HG02852 (cell line): ENCODE measurements at regions not wholly inside any gene's neighbourhood (a gene's known extent, or its start where the extent isn't known, plus 50 kb on each side); places are given as distances from the start of the nearest gene placed in this dataset.
"Not testable (repeated sequence)": the region's sequence is repeated elsewhere in the genome, so short reads cannot be mapped to it uniquely, and the experiment has no call there.

Experiments used
- ATAC-seq: cut with Tn5 transposase; IDR thresholded peaks from one replicate; pipeline ENCODE4 v1.9.1; 2021; ENCODE audit warnings: mild to moderate bottlenecking, moderate library complexity; ENCODE audit not compliant: unreplicated experiment

DNA sequence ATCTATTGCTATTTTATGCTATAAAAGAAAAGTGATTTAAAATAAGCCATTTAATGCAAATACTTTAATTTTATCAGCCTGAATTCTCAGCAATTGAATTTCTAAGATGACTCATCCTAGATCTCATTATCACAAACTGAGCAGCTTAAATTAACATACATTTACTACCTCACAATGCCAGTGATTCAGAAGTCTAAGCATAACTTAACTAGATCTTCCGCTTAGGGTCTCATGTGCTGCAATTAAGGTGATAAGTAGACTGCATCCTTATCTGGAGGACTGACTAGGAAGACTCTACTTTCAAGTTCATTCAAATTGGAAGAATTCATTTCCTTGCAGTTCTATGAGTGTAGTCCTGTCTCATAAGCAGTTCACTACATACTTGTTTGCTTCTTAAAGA, 286.6 kb downstream of the COL11A1 start:
- no peak for ATAC-seq

GRCh38 chr1:102800406-102800805, 307.9 kb downstream of the COL11A1 start:
- ATAC-seq: no peak

GRCh38 chr1:102799496-102799895, 308.8 kb downstream of the COL11A1 start:
- no peak for ATAC-seq

DNA sequence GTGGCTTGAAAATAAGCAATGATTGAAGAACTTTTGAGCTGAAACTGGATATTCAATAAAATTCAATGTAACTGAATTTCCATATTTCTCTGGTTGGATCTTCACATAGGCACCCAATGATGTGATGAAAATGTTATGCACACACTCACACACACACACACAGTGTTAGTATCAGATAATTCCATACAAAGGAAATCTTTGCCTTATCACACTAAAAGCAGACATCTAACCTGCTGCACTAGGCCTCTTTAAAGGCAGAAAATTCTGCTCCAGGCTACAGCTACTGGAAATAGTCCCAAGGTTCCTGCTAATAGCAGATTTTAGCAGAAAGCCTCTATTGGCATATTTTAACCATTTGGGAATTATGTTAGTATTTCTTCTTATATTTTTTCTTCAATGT, 309.6 kb downstream of the COL11A1 start:
- ATAC-seq: no peak

- ATAC-seq: no peak
Observed at GRCh38 chr1:102796429-102796828, 311.9 kb downstream of the COL11A1 start.

DNA sequence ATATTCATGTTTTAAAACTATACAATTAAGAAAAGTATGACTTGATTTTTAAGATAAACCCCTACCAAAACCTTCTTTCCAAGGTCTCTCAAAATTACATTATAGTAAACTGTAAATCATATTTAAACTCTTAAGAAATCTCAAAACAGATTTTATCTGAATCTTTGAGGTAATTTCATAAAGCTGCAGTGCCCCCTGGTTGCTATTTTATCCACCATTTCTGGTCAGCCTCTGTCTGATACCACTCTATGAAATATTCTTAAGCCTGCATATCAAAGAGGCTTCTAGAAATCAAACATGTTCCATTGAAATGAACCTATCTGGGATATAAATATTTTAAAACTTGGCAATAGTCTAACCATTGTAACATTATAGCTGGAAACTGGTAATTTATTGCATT, 317.3 kb downstream of the COL11A1 start:
- ATAC-seq: no peak

- ATAC-seq: not testable (repeated sequence)
Observed at GRCh38 chr1:102789951-102790350, 318.4 kb downstream of the COL11A1 start.

DNA sequence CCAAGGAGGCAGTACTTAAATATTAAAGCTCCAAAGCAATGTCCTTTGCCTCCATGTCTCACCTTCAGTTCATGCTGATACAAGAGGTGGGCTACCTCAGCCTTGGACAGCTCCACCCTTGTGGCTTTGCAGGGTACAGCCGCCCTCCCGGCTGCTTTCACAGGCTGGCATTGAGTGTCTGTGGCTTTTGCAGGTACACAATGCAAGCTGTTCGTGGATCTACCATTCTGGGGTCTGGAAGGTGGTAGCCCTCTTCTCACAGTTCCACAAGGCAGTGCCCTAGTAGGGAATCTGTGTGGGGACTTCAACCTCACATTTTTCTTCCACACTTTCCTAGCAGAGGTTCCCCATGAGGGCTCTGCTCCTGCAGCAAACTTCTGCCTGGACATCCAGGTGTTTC, 324.8 kb downstream of the COL11A1 start:
- ATAC-seq: no peak

- ATAC-seq: no peak
Observed at GRCh38 chr1:102782144-102782543, 326.2 kb downstream of the COL11A1 start.

- ATAC-seq: no peak
Observed at GRCh38 chr1:102776071-102776470, 332.3 kb downstream of the COL11A1 start.

DNA sequence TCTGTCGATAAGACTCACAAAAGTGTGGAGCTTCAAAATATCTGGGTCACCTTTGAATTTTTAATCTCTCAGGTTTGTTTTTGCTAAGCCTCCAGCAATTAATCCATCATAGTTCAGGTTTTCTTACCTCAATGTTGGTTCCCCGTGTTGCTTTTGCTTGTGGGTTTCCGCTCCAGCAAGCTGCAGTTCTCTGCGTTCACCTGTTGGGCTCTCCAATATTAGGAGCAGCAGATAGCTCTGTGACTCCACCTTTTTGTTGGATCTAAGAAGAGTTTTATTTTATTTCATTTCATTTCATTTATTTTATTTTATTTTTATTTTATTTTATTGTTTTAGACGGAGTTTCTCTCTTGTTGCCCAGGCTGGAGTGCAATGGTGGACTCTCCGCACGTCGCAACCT, 335.5 kb downstream of the COL11A1 start:
- no peak for ATAC-seq

GRCh38 chr1:102758418-102758817, 349.9 kb downstream of the COL11A1 start:
- no peak for ATAC-seq

- ATAC-seq: no peak
Observed at GRCh38 chr1:102757363-102757762, 351.0 kb downstream of the COL11A1 start.

DNA sequence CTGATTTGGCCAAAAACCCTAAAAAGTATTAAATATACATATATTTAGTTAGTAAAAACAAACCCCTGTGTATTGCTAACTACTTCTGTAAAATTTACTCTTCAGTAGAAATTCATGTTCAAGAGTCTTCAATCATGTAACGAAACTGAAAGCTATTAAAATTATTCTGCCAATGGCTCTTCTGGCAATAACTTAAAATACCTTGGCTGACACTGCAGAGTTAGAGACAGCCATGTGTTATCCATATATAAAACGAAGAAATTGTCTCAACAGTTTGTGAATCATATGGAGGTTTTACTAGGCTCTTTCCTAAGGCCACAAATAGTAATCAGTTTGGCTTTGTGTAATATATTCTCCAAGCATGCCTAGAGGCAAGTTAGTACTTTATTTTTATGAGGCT, 357.2 kb downstream of the COL11A1 start:
- no peak for ATAC-seq

DNA sequence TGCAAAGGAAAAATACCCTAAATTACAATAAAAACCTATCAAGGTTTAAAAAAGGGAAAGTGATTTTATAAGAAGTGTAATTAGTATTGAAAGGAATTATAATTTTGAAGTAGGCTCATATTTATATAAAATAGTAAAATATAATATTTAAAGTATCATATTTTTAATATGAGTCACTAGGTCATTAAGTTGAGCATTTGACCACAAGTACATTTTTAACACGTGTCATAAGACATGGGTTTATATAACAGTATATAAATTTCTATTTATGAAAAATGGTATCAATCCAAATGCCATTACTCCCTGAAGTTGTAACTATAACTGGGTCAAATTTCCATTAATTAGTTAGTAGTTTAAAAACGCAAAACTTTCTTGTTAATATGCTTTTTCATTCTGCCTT, 365.9 kb downstream of the COL11A1 start:
- no peak for ATAC-seq

GRCh38 chr1:102733491-102734236, 374.7 kb downstream of the COL11A1 start:
- no peak for ATAC-seq

- no peak for ATAC-seq
Observed at GRCh38 chr1:102732927-102733326, 375.4 kb downstream of the COL11A1 start.

DNA sequence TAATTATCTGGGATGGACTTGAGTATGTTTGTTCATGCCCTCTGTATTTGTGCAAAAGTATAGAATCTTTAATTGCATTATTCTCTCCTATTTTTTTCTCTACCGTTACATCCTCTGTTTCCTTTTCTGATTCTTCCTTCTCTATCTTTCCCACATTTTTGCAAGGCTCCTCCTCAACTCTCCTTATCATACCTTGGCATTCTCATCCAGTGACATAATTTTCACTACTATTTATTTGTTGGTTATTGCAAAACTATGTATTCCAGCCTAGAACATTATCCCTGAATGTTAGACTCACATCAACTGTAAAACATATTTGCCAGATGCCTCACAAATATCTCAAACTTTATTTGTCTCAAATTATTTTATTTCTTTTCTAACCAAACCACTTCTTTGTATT, 381.9 kb downstream of the COL11A1 start:
- no peak for ATAC-seq

- ATAC-seq: no peak
Observed at GRCh38 chr1:102724741-102725140, 383.6 kb downstream of the COL11A1 start.

GRCh38 chr1:102715150-102715549, 393.2 kb downstream of the COL11A1 start:
- no peak for ATAC-seq

GRCh38 chr1:102699524-102699923, 408.8 kb downstream of the COL11A1 start:
- ATAC-seq: no peak

DNA sequence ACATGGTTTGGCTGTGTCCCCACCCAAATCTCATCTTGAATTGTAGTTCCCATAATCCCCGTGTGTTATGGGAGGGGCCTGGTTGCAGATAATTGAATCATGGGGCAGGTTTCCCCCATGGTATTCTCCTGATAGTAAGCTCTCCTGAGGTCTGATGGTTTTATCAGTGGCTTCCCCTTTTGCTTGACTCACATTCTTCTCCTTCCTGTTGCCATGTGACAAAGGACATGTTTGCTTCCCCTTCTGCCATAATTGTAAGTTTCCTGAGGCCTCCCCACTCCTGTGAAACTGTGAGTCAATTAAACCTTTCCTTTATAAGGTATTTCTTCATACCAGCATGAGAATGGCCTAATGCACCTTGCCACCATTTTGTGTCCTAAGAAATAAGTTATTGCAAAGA, 415.0 kb downstream of the COL11A1 start:
- no peak for ATAC-seq

DNA sequence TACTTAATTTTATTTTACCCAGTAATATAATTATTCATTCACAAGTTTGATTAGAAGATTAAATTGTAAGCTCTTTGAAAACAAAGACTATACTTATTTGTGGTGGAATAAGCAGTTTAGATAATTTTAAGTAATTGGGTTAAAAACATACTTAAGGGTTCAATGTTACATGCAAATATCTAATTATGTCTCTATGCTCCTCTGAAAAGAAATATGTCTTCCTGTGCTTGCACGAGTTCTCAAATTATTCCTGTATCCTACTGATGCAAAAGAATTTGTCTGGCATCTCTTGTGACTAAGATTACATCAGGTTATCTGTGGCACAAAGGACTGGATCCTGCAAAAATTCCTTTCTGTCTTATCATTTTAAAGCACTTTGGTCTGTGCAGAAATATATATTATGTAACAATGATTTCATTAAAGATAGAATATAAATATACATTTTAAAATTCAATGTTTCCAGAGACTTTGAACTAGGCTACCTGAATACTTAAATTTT, 416.7 kb downstream of the COL11A1 start:
- ATAC-seq: no peak
